K562 (cell line): ENCODE measurements at regions not wholly inside any gene's neighbourhood (a gene's known extent, or its start where the extent isn't known, plus 50 kb on each side); places are given as distances from the start of the nearest gene placed in this dataset.

Source experiments
- COPS2 ChIP-seq: fragments of 450-650 bp; conservative IDR thresholded peaks from 2 replicates; pipeline ENCODE4 v1.6.1; 2016; ENCODE audit warnings: mild to moderate bottlenecking, moderate library complexity
- CTCF ChIP-seq, 3 experiments: IDR thresholded peaks in 2 of 3; conservative IDR thresholded peaks in 1 of 3; 2 replicates each; pipeline ENCODE4 v1.5.1; 2011 to 2012; ENCODE audit warnings: low read length in 3 of 3, mild to moderate bottlenecking in 3 of 3, control low read depth in 2 of 3, improper control_type of control experiment in 1 of 3, inconsistent platforms in 1 of 3, low read depth in 1 of 3, mixed read lengths in 1 of 3, moderate library complexity in 1 of 3; ENCODE audit not compliant: insufficient read depth in 2 of 3
- EP300 ChIP-seq: IDR thresholded peaks from 2 replicates; pipeline ENCODE4 v1.6.1; 2012; ENCODE audit warnings: low read length, improper control_type of control experiment
- FOXA1 ChIP-seq: fragments of 450-650 bp; IDR thresholded peaks from 2 replicates; pipeline ENCODE4 v1.6.1; 2016; ENCODE audit warnings: mild to moderate bottlenecking, borderline replicate concordance
- GABPA ChIP-seq: fragments of 200-800 bp; sonication (Bioruptor generic); conservative IDR thresholded peaks from 2 replicates; pipeline ENCODE4 v1.6.1; 2016; ENCODE audit warnings: low read depth, missing genetic modification characterization, missing compliant biosample characterization
- JUNB ChIP-seq: fragments of 450-650 bp; formaldehyde crosslinking; conservative IDR thresholded peaks from 2 replicates; pipeline ENCODE4 v1.4.0; 2020; ENCODE audit warnings: mild to moderate bottlenecking
- MBD2 ChIP-seq: sonication (generic); IDR thresholded peaks from 2 replicates; pipeline ENCODE4 v1.6.1; 2016; ENCODE audit warnings: low read depth, borderline replicate concordance
- POLR2A ChIP-seq: fragments of 450-650 bp; conservative IDR thresholded peaks from 2 replicates; pipeline ENCODE4 v1.6.1; 2016
- SMARCB1 ChIP-seq: IDR thresholded peaks from 2 replicates; pipeline ENCODE4 v1.6.1; 2011; ENCODE audit warnings: improper control_type of control experiment, low read depth; ENCODE audit not compliant: insufficient read length
- SREBF1 ChIP-seq: fragments of 150-350 bp; IDR thresholded peaks from 2 replicates; pipeline ENCODE4 v1.6.1; 2014; ENCODE audit warnings: antibody characterized with exemption, low read depth, low read length, borderline replicate concordance
- ZFP30 ChIP-seq: fragments of 250-450 bp; sonication (Bioruptor Pico); IDR thresholded peaks from 2 replicates; pipeline ENCODE4 v1.8.0; 2022; ENCODE audit warnings: moderate library complexity, mild to moderate bottlenecking, inconsistent platforms, borderline replicate concordance
- TF ChIP-seq, protein P1 (sequence below): sonication (generic); formaldehyde crosslinking; IDR thresholded peaks from 2 replicates; pipeline ENCODE4 v1.8.1; 2022; ENCODE audit warnings: missing genetic modification reagents

- no peak for TF ChIP-seq ZFP30
- TF ChIP-seq COPS2 = no peak
- TF ChIP-seq EP300 = no peak
- no peak for TF ChIP-seq POLR2A
- no peak for TF ChIP-seq FOXA1
- TF ChIP-seq CTCF (IDR thresholded peaks at IDR 0.05 in 2 of 3, conservative IDR thresholded peaks at IDR 0.05 in 1 of 3; ENCODE audit: insufficient read depth in 2 of 3, low read depth in 1 of 3, low read length in 3 of 3) = no peak
- no peak for TF ChIP-seq JUNB (CRISPR knock-in tag)
- TF ChIP-seq SMARCB1 = no peak
- no peak for TF ChIP-seq SREBF1
- TF ChIP-seq, protein P1, sequence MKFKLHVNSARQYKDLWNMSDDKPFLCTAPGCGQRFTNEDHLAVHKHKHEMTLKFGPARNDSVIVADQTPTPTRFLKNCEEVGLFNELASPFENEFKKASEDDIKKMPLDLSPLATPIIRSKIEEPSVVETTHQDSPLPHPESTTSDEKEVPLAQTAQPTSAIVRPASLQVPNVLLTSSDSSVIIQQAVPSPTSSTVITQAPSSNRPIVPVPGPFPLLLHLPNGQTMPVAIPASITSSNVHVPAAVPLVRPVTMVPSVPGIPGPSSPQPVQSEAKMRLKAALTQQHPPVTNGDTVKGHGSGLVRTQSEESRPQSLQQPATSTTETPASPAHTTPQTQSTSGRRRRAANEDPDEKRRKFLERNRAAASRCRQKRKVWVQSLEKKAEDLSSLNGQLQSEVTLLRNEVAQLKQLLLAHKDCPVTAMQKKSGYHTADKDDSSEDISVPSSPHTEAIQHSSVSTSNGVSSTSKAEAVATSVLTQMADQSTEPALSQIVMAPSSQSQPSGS (CRISPR knock-in tag) = no peak
- no peak for TF ChIP-seq MBD2
- no peak for TF ChIP-seq GABPA (tag)
Observed at GRCh38 chr11:37881741-37882140, 1283.7 kb upstream of the RAG2 start.
